ENCODE measurements at regions not wholly inside any gene's neighbourhood (a gene's known extent, or its start where the extent isn't known, plus 50 kb on each side); places are given as distances from the start of the nearest gene placed in this dataset.
"Not testable (repeated sequence)": the region's sequence is repeated elsewhere in the genome, so short reads cannot be mapped to it uniquely, and the experiment has no call there.

GRCh38 chr5:165325221-165325620, 1819.8 kb downstream of the MAT2B start:
- DNase-seq, result no peak

- DNase-seq, result no peak
Observed at GRCh38 chr5:165327631-165328030, 1822.2 kb downstream of the MAT2B start.

DNA sequence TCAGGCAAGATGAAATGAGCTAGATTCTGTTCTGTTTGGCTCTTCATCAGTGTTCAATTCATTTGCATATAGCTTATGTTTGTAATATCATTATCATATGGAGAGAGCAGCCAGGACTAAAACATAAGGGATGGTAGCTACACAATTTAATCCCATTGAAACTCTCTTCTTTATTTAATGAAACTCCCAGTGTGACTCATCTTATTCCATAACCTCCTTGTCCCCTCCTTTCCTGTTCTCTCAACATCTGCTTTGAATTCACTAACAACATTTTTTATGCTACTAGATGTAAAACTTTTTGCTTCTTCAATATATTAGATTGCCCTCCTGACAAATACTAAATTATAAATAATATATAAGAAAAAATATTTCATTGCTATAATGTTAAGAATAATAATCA, 1823.4 kb downstream of the MAT2B start:
- no peak for DNase-seq

GRCh38 chr5:165333623-165334022, 1828.2 kb downstream of the MAT2B start:
- DNase-seq, result no peak

- no peak for DNase-seq
Observed at GRCh38 chr5:165334201-165334600, 1828.8 kb downstream of the MAT2B start.

DNA sequence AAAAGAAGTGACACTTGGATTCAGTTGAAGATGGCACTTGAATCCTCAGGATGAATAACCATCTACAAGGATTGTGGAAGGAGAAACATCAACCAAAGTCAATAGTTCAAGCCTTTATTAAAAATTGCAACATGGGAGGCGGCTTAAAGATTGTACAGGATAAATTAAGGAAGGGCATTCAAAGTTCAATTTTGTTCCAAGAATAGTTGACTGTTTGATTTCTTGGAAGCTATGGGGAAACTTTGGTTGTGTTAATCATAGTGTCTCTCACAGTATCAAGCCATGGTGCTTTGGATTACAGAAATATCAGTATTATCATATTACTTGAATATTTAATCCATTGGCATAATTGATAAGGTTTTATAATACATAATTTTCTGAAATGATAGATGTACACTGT, 1844.3 kb downstream of the MAT2B start:
- DNase-seq, result no peak

GRCh38 chr5:165351342-165351741, 1845.9 kb downstream of the MAT2B start:
- no peak for DNase-seq

DNA sequence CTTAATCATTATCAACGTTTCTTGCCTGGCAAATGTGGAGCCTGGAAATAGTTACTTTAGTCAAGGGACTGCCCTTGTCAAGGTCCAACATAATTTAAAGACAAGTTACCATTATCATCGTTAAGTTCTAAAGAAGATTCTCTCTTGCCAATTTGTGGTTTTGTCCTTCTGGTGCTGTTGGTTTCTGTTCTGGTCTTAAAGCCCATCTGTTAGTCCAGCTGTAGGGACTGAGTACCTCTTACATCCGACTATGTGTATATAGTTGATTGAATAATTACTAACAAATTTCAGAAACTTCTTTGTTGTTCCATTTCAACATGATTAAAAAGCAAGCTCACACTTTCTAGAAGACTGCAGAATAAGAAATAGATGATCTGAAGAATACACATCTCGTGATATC, 1854.9 kb downstream of the MAT2B start:
- DNase-seq, result no peak

DNA sequence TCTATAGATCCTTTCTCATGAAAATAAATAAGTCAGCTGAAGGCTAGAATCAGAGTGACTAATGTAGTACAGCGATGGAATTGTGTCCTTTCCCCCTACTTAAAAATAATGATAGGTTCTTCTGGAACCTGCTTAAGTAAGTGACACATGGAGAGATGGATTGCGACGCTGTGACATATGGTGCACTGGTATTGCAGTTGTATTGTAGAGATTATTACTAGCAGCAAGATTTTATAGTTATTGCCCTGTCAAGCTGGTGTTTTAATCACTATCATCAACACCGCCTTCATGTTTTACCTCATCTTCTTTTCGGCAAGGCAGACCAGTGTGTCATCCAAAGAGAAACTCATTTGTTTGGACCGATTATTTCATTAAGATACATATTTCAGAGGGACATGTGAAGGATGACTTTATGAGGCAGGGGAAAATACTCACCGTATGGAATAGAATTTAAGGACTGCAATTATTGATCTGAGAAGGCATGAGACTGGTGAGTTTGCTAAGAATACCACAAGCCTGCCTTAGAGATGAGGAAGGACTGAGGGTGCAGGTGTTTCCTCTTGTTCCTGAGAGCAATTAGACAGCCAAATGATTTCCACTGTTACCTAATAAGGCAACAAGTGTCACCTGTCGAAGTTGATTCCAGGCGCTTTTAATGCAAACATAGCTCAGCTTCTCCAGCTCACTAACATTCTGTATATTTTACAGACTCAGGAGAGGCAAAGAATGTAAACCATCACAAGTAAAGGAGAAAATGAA, 1855.5 kb downstream of the MAT2B start:
- DNase-seq, result no peak

DNA sequence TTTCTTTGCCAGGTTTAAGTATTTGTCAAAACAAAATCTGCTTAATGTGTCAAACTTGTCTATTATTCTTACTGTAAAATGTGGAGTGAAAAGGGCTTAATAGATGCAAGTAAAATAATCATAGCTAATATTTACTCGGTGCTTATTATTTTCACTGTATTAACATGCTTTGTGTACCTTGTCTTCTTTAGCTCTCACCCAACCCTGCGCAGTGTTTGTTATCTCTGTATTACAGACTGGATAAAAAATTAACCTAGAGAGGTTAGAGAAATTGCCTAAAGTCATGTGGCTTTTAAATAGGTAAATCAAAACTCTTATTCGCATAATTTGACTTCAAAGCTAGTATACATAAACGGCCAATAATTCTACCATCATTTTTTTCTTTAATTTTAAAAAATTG, 1864.8 kb downstream of the MAT2B start:
- DNase-seq, result no peak

DNA sequence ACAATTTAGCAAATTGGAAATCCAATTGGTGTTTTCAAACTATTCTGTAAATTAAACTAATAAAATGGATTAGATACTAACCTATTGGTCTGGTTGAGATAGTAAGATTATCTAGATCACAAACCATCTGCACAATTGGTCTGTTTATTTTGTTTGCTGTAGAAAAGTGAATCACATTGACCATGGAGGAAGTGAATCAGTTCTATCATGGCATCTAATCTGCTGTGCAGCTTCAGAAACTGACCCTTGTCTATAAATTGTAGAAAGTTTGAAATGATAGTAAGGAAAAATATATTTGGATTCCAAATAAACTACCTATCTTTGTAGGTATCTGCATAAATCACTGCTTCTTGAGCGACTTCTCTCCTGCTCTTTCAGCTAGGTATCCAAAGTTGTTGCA, 1865.4 kb downstream of the MAT2B start:
- no peak for DNase-seq

GRCh38 chr5:165375201-165375600, 1869.8 kb downstream of the MAT2B start:
- no peak for DNase-seq

- no peak for DNase-seq
Observed at GRCh38 chr5:165393839-165394238, 1888.4 kb downstream of the MAT2B start.

DNA sequence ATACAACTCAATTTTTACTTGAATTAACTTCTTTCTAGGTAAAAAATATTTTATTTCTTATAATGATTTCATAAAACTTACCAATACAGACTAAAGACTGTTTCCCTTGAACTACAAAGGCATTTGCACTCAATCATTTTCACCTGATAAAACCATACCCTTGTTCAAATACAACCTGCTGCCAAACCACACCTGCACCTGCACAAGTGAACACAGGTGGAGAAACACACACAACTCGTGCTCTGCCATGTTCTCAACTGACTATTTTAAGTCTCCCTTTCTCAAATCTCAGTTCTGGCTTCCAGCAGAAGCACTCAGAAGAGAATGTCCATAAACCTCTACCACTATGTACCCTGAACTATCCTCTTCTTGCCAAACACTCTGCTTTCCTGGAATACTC, 1892.1 kb downstream of the MAT2B start:
- DNase-seq, result no peak

DNA sequence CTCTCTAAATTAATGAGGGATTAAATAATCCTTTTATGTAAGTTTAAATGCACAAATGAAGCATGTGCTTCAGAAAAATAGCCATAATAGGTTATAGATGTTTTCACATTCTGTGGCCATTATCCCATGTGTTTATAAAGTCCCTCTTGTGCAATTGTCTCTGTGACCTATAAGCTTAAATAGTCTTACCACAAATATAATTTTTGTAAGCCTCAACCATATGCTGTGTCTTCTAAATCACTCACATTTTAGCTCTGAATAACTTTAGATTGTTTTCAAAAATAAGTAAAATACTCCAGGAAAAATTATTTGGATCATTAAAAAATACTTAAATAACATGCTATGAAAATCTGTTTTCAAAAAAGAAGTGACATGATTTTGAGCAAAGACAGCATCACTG, 1894.7 kb downstream of the MAT2B start:
- no peak for DNase-seq

- no peak for DNase-seq
Observed at GRCh38 chr5:165404917-165405316, 1899.5 kb downstream of the MAT2B start.

DNA sequence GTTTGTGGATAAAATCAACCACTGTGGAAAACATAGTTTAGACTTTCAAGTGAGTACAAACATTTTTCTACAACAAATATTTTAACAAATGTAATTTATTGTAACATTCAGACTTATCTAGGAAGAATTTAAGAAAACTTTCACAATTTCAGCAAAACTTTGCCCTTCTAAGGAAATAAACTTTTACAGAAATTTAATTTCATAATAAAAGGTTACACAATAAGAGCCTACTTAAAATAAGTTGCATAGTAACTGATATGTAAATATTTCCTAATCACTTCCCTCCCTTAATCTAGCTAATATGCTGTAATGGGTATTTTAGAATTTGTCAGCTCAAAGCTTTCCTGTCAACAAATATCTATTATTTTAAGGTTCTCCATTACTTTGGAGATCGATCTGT, 1899.9 kb downstream of the MAT2B start:
- DNase-seq, result no peak

DNA sequence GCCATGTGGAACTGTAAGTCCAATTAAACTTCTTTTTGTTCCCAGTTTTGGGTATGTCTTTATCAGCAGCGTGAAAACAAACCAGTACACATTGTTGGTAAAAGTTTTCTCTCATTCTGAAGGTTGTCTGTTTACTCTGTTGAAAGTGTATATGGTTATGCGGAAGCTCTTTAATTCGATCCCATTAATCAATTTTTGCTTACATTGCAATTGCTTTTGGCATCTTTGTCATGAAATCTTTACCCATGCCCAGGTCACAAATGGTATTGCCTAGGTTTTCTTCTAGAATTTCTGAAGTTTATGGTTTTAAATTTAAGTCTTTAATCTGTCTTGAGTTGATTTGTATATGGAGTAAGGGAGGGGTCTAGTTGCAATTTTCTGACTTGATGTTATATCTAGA, 1901.9 kb downstream of the MAT2B start:
- no peak for DNase-seq

GRCh38 chr5:165410476-165410875, 1905.1 kb downstream of the MAT2B start:
- no peak for DNase-seq

- DNase-seq, result not testable (repeated sequence)
Observed at GRCh38 chr5:165411532-165411931, 1906.1 kb downstream of the MAT2B start.

GRCh38 chr5:165420493-165420892, 1915.1 kb downstream of the MAT2B start:
- no peak for DNase-seq

- no peak for DNase-seq
Observed at GRCh38 chr5:165423697-165424299, 1918.4 kb downstream of the MAT2B start.

GRCh38 chr5:165425594-165425993, 1920.2 kb downstream of the MAT2B start:
- no peak for DNase-seq

DNA sequence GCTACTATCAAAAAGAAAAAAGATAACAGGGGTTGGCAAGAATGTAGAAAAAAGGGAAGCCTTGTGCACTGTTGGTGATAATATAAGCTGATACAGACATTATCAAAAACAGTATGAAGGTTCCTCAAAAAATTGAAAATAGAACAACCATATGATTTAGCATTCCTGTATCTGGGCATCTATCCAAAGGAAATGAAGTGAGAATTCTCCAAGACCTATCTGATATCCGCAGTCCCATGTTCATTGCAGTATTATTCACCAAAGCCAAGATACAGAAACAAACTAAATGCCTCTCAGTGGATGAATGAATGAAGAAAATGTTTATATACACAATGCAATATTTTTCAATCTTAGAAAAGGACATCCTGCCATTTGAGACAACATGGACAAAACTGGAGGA, 1943.3 kb downstream of the MAT2B start:
- no peak for DNase-seq
